Tibial nerve (tissue), 4 donors: ENCODE measurements at regions not wholly inside any gene's neighbourhood (a gene's known extent, or its start where the extent isn't known, plus 50 kb on each side); places are given as distances from the start of the nearest gene placed in this dataset.

ENCODE experiments used
- DNase-seq, 2 donors: peaks; one replicate each; pipeline ENCODE4 v3.0.0-alpha.2; 2019; ENCODE audit warnings: low spot score in 2 of 2
- H3K27ac ChIP-seq, 4 donors: fragments of 200-600 bp; sonication (generic) in 3 of 4; one replicate each; pipeline ENCODE4 v1.5.1; 2017 to 2019; ENCODE audit warnings: mild to moderate bottlenecking in 1 of 4
- H3K27me3 ChIP-seq, 2 donors: fragments of 200-600 bp; sonication (generic) in 1 of 2; one replicate each; pipeline versions ENCODE4 v1.5.1 to v1.6.0; 2017 to 2019
- H3K36me3 ChIP-seq, 3 donors: fragments of 200-600 bp; sonication (generic); one replicate each; pipeline ENCODE4 v1.5.1; 2018 to 2019
- H3K4me1 ChIP-seq, 4 donors: fragments of 200-600 bp; sonication (generic) in 3 of 4; one replicate each; pipeline ENCODE4 v1.5.1; 2017 to 2019
- H3K4me3 ChIP-seq, 4 donors: fragments of 200-600 bp; sonication (generic) in 3 of 4; one replicate each; pipeline ENCODE4 v1.5.1; 2017 to 2019; ENCODE audit warnings: mild to moderate bottlenecking in 1 of 4, moderate library complexity in 1 of 4
- H3K9me3 ChIP-seq, 4 donors: fragments of 200-600 bp; sonication (generic) in 3 of 4; one replicate each; pipeline ENCODE4 v1.5.1; 2017 to 2019
- EP300 ChIP-seq, 2 donors: sonication (generic); formaldehyde crosslinking; IDR thresholded peaks; one replicate each; pipeline ENCODE4 v1.6.1; 2017; ENCODE audit warnings: antibody characterized with exemption in 2 of 2, mild to moderate bottlenecking in 1 of 2
- POLR2A ChIP-seq, 2 donors: fragments of 450-650 bp; IDR thresholded peaks; one replicate each; pipeline ENCODE4 v1.6.1; 2017; ENCODE audit warnings: antibody characterized with exemption in 2 of 2, mild to moderate bottlenecking in 2 of 2, moderate library complexity in 2 of 2
- WGBS, 2 donors: methylation state at CpG; one replicate each; pipeline ENCODE4 v1.1.5; 2018; 5-methylcytosine and 5-hydroxymethylcytosine counted together
- TF ChIP-seq, protein P1 (sequence below), 5 experiments: fragments of 200-600 bp in 3 of 5; fragments of 450-650 bp in 2 of 5; sonication (generic) in 3 of 5; IDR thresholded peaks; one replicate each; pipeline ENCODE4 v1.5.1; 2016 to 2019; ENCODE audit warnings: antibody characterized with exemption in 5 of 5, mild to moderate bottlenecking in 3 of 5, moderate library complexity in 2 of 5

DNA sequence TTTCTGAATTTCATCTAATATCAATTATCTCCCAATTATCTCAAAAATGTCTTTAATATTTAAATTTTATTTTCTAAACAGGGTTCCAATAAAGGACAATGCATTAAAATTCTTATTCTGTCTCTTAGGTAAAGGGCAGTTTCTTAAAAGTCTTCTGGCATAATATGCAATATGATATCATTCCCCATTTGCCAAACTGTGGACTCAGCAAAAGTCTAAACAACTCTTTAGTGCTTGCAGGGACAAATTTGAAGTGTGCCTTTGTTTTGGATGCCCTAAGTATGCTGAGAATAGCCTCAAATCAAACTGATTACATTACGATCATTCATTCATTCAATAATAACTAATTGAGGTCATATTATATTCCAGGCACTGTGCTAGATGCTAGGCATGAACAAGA, 281.0 kb upstream of the KIRREL3 start:
- whole genome bisulfite sequencing, 2 donors, result 61 to 68% methylated on average over 1 of the region's 1 CpG
- no peak overlapping the region for H3K4me3 ChIP-seq

DNA sequence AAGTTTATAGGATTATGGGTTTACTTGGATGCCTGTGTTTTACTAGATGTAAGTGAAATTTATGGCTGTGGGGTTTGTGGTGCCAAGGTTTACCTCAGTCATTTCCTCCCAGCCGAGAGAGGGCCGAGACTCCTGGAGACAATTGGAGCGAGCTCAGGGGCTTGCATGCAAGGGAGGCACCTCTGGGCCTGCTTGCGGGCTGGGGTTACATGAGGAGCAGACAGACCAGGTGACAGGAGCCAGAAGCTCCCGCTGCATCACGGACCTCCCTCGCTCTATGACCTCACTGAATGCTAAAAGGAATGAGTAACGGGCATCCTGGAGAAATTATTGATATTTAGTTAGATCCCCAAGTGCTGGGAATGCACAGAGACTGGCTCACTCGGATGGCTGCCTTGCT, 275.2 kb upstream of the KIRREL3 start:
- Histone ChIP-seq H3K36me3 (no peaks in the 10 kb centered on the region), H3K4me3 (no peak overlapping the region), H3K27me3 (no peaks in the 10 kb centered on the region), H3K9me3 (no peaks in the 10 kb centered on the region), H3K27ac (no peak overlapping the region), H3K4me1 (no peaks in the 10 kb centered on the region)
- DNase-seq, result no peak
- WGBS, 2 donors, result 54 to 67% methylated on average over 9 of the region's 9 CpGs
- TF ChIP-seq, protein P1, sequence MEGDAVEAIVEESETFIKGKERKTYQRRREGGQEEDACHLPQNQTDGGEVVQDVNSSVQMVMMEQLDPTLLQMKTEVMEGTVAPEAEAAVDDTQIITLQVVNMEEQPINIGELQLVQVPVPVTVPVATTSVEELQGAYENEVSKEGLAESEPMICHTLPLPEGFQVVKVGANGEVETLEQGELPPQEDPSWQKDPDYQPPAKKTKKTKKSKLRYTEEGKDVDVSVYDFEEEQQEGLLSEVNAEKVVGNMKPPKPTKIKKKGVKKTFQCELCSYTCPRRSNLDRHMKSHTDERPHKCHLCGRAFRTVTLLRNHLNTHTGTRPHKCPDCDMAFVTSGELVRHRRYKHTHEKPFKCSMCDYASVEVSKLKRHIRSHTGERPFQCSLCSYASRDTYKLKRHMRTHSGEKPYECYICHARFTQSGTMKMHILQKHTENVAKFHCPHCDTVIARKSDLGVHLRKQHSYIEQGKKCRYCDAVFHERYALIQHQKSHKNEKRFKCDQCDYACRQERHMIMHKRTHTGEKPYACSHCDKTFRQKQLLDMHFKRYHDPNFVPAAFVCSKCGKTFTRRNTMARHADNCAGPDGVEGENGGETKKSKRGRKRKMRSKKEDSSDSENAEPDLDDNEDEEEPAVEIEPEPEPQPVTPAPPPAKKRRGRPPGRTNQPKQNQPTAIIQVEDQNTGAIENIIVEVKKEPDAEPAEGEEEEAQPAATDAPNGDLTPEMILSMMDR (IDR thresholded peaks at IDR 0.05), result no peak
- TF ChIP-seq POLR2A (IDR thresholded peaks at IDR 0.05), result no peak
- no peak for TF ChIP-seq EP300 (IDR thresholded peaks at IDR 0.05)

More for the DNA sequence above, 281.0 kb upstream of the KIRREL3 start:
- no peak overlapping the region for H3K27ac ChIP-seq
- H3K36me3 ChIP-seq, result no peaks in the 10 kb centered on the region
- TF ChIP-seq, protein P1 (IDR thresholded peaks at IDR 0.05), result no peak
- TF ChIP-seq EP300 (IDR thresholded peaks at IDR 0.05) (no peak), POLR2A (IDR thresholded peaks at IDR 0.05) (no peak)
- DNase-seq, result no peak
- H3K27me3 ChIP-seq, result no peaks in the 10 kb centered on the region
- H3K9me3 ChIP-seq, result peaks cover 0 to 4% (median 0%) of the 10 kb centered on the region in 4 donors
- no peaks in the 10 kb centered on the region for H3K4me1 ChIP-seq

DNA sequence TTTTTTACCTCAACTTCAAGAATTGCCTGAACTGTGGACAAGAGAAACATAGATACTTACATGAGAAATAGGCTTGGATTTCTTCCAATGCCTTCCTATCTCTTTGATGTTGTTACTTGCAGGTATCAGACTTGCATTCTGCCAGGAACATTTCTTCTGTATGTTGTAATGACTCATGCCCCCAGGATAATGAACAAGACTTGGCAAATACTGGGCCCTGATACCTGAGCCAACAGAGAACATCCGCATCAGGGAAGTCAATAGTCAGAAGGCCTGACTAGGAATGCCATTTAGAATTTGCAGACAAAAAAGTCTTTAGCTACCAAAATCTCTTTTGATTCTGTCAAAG, 273.7 kb upstream of the KIRREL3 start:
- no peak for DNase-seq

DNA sequence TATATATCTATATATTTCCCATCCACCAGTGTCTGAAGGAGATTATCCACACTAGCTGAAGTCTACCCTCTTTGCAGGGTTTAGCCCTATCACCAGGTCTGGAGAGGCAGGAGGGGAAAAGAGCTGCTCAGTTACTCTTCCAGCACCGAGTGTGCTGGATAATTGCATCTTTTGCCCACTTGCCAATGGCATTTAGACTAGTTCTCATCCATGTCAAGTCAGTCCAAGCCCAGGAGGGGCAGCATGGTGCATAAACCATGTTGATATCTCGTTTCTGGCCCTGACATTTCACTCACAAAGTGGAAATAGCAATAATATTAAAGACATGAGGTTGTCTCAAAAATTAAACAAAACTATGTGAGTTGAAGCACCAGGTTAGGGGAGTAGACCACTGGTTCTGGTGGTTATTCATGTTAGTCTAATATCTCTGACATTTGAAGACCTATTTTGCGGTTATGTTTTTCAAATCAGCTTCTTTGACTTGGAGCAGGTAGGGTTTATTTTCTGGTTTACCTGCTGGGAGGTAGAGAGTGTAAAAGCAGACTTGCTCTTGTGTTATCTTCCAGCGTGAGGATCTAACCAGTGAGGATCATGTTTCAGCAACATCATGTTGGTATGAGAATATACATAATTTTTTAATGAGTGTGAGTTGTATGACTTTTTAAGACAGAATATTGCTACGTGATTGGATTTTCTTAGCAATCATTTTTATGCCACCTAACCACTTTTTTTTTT, 273.2 kb upstream of the KIRREL3 start:
- Histone ChIP-seq H3K27ac (no peak overlapping the region), H3K9me3 (no peaks in the 10 kb centered on the region), H3K27me3 (no peaks in the 10 kb centered on the region), H3K36me3 (no peaks in the 10 kb centered on the region), H3K4me1 (no peaks in the 10 kb centered on the region), H3K4me3 (no peak overlapping the region)
- 73 to 77% methylated on average over 5 of the region's 5 CpGs for WGBS, 2 donors
- no peak for TF ChIP-seq EP300 (IDR thresholded peaks at IDR 0.05)
- TF ChIP-seq, protein P1 (IDR thresholded peaks at IDR 0.05), result no peak
- TF ChIP-seq POLR2A (IDR thresholded peaks at IDR 0.05), result no peak
- no peak for DNase-seq

More for the DNA sequence above, 273.7 kb upstream of the KIRREL3 start:
- Histone ChIP-seq H3K4me3 (no peak overlapping the region), H3K27me3 (no peaks in the 10 kb centered on the region), H3K4me1 (no peaks in the 10 kb centered on the region), H3K27ac (no peak overlapping the region), H3K36me3 (no peaks in the 10 kb centered on the region), H3K9me3 (no peaks in the 10 kb centered on the region)
- no peak for TF ChIP-seq EP300 (IDR thresholded peaks at IDR 0.05)
- TF ChIP-seq POLR2A (IDR thresholded peaks at IDR 0.05), result no peak
- TF ChIP-seq, protein P1 (IDR thresholded peaks at IDR 0.05), result no peak
- 93% methylated on average over 1 of the region's 1 CpG for whole genome bisulfite sequencing, 2 donors

DNA sequence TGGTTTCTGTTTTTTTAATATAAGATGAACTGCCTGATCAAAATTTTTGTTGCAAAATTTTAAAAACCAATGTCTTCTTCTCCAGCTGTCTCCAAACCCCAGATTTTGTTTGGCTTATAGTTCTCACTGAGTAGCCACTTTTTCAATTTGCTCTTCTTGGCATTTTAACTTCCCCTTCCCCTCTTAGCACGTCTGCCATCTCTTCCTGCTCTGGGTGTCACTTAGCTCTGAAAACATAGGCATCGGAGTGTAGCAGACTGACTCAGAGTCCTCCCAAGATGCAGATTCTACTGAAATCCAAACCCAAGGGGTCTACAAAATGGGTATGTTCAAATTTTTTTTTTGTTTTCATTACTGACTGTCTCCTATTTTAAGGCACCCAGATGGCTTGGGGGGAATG, 270.3 kb upstream of the KIRREL3 start:
- TF ChIP-seq POLR2A (IDR thresholded peaks at IDR 0.05), result no peak
- TF ChIP-seq EP300 (IDR thresholded peaks at IDR 0.05), result no peak
- TF ChIP-seq, protein P1 (IDR thresholded peaks at IDR 0.05), result no peak
- no peaks in the 10 kb centered on the region for H3K36me3 ChIP-seq
- no peaks in the 10 kb centered on the region for H3K4me1 ChIP-seq
- no peaks in the 10 kb centered on the region for H3K9me3 ChIP-seq
- 61 to 68% methylated on average over 2 of the region's 2 CpGs for WGBS, 2 donors
- no peak for DNase-seq
- H3K27me3 ChIP-seq, result no peaks in the 10 kb centered on the region
- H3K4me3 ChIP-seq, result no peak overlapping the region
- no peak overlapping the region for H3K27ac ChIP-seq
